Duodenal mucosa (tissue), 2 donors: ENCODE measurements at regions not wholly inside any gene's neighbourhood (a gene's known extent, or its start where the extent isn't known, plus 50 kb on each side); places are given as distances from the start of the nearest gene placed in this dataset.
"Not testable (repeated sequence)": the region's sequence is repeated elsewhere in the genome, so short reads cannot be mapped to it uniquely, and the experiment has no call there.

ENCODE experiments used
- H3K27ac ChIP-seq: one replicate; pipeline ENCODE4 v1.7.0; 2013; ENCODE audit warnings: low read depth, low read length
- H3K27me3 ChIP-seq, 2 donors: one replicate each; pipeline ENCODE4 v1.7.0; 2013; ENCODE audit warnings: low read length in 2 of 2, control low read depth in 1 of 2; ENCODE audit not compliant: insufficient read depth in 2 of 2, control insufficient read depth in 1 of 2
- H3K36me3 ChIP-seq, 2 donors: one replicate each; pipeline ENCODE4 v1.7.0; 2013; ENCODE audit warnings: low read length in 2 of 2, control low read depth in 1 of 2; ENCODE audit not compliant: insufficient read depth in 2 of 2, control insufficient read depth in 1 of 2
- H3K4me1 ChIP-seq, 2 donors: one replicate each; pipeline ENCODE4 v1.7.0; 2013; ENCODE audit warnings: low read length in 2 of 2, control low read depth in 1 of 2; ENCODE audit not compliant: insufficient read depth in 2 of 2, control insufficient read depth in 1 of 2
- H3K4me3 ChIP-seq, 2 donors: one replicate each; pipeline ENCODE4 v1.7.0; 2013; ENCODE audit warnings: low read length in 2 of 2, low read depth in 1 of 2
- H3K9ac ChIP-seq, 2 donors: one replicate each; pipeline ENCODE4 v1.7.0; 2013; ENCODE audit warnings: low read length in 2 of 2, low read depth in 1 of 2
- H3K9me3 ChIP-seq, 2 donors: one replicate each; pipeline ENCODE4 v1.7.0; 2013; ENCODE audit warnings: low read length in 2 of 2, control low read depth in 1 of 2; ENCODE audit not compliant: control insufficient read depth in 1 of 2

DNA sequence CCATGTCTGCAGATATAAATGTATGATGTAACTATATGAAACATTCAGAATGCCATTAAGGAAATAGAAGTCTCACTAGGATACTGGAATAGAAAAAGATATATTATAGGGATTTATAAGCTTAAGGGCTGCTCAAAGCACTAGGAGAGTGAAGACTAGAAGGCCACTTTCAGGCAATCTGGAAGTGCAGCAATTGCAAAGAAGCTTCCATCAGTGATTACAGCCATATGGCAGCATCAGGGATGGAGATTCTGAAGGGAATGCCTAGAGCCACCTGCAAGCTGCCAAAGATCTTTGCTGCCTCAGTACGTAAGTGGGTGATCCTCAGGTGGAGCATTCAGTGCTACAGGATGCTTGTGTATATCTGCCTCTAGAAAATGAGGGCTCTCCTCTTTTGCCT lies 796.2 kb upstream of the EPHA7 start:
- Histone ChIP-seq H3K36me3 (no peaks in the 10 kb centered on the region), H3K27me3 (no peaks in the 10 kb centered on the region), H3K27ac (no peak overlapping the region), H3K9ac (no peak overlapping the region), H3K4me1 (no peaks in the 10 kb centered on the region), H3K9me3 (no peaks in the 10 kb centered on the region), H3K4me3 (no peak overlapping the region)

DNA sequence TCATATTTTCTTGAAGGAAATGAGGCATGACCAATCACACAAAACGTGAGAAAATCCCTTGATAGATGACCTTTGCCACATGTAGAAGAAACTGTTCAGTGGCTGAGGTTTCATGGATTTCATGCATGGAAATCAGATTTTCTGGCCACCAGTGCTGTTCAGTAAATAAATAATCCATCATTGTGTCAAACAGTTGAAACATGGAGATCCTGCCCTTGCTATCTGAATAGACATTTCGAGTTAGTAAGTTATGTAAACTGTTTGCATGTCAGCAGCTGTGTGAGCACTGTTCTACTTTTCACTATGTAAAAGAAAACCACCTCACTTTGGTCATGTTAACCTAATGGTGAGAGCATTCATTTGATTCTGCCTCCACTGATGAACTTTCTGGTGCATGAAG lies 793.9 kb upstream of the EPHA7 start:
- H3K27me3 ChIP-seq, result no peaks in the 10 kb centered on the region
- H3K4me1 ChIP-seq, result no peaks in the 10 kb centered on the region
- no peaks in the 10 kb centered on the region for H3K9me3 ChIP-seq
- H3K9ac ChIP-seq, result no peak overlapping the region
- no peaks in the 10 kb centered on the region for H3K36me3 ChIP-seq
- H3K4me3 ChIP-seq, result no peak overlapping the region
- no peak overlapping the region for H3K27ac ChIP-seq

DNA sequence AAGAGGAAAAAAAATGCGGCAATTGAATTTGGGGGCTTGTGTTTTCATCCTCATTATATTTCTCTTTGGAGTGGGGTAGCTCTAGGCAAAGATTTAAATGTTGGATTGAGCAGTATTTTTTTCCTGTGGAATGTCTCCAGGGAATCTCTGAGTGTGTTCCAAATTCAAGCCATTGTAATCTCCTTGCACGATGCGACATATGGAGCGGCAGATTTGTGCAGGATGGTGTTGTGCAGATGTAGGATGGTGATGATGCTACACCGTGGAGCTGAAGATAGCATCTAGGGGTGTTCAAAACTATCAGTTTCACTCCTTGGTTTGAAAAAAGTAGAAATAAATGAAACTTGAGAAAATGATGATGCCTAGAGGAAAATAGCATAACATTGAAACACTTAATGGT lies 777.5 kb upstream of the EPHA7 start:
- H3K9ac ChIP-seq, result no peak overlapping the region
- no peaks in the 10 kb centered on the region for H3K27me3 ChIP-seq
- H3K27ac ChIP-seq, result no peak overlapping the region
- no peaks in the 10 kb centered on the region for H3K4me1 ChIP-seq
- no peaks in the 10 kb centered on the region for H3K9me3 ChIP-seq
- no peaks in the 10 kb centered on the region for H3K36me3 ChIP-seq
- no peak overlapping the region for H3K4me3 ChIP-seq

DNA sequence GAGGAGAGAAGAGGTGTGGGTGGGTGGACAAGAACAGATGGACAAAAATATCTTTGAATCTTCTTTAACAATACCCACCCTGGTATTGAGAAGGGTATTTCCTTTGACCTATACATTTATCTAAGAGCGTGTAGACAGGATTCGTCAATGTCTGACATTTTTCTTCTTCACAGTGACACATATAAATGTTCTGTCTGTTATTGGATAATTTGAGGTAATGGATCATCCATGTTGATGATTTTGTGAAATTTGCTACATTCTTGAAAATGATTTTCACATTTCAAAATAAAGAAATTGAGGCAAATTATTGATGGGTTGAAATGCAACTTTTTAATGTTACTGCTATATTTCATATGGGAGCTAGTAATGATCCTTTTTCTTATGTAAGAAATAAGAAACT lies 770.7 kb upstream of the EPHA7 start:
- Histone ChIP-seq H3K27me3 (no peaks in the 10 kb centered on the region), H3K9me3 (no peaks in the 10 kb centered on the region), H3K4me3 (no peak overlapping the region), H3K4me1 (no peaks in the 10 kb centered on the region), H3K9ac (no peak overlapping the region), H3K27ac (no peak overlapping the region), H3K36me3 (no peaks in the 10 kb centered on the region)

DNA sequence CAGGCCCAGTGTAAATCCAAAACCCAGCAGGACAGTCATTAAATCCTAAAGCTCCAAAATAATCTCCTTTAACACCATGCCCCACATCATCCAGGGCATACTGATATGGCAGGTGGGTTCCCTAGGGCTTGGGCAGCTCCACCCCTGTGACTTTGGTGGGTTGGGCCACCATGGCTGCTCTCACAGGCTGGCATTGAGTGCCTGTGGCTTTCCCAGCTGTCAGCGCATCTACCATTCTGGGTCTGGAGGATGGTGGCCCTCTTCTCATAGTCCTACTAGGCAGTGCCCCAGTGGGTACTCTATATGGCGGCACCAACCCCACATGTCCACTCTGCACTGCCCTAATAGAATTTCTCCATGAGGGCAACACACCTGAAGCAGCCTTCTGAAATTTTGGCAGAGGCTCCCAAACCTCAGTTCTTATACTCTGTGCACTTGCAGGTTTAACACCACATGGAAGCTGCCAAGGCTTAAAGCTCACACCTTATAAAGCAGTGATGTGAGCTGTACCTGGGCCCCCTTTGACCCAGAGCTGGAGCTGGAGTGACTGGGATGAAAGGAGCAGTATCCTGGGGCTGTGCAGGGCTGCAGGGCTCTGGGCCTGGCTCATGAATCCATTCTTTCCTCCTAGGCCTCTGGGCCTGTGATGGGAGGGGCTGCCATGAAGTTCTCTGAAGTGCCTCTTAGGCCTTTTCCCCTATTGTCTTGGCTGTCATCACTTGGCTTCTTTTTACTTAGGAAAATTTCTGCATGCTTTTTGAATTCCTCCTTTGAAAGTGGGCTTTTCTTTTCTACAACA lies 765.5 kb upstream of the EPHA7 start:
- no peaks in the 10 kb centered on the region for H3K4me1 ChIP-seq

DNA sequence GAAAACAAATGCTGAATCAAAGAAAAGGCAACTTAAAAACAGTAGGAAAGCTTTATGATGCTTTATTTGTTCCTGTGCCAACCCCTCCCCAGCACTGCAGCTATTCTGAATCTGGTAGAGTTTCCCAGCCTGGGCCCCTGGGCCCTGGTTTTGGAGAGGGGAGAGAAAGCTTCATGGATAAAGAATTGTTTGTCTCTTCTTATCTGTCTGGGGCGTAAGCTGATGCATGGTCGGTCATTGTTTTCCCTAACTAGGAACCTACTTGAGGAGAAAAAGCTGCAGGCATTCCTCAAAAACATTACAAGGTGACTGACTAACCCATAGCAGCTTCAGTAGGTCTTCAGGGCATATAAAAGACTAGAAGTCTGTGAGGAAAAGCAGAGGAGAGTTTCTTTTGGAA lies 758.1 kb upstream of the EPHA7 start:
- no peak overlapping the region for H3K4me3 ChIP-seq
- H3K9me3 ChIP-seq, result no peaks in the 10 kb centered on the region
- H3K27ac ChIP-seq, result no peak overlapping the region
- no peaks in the 10 kb centered on the region for H3K27me3 ChIP-seq
- no peak overlapping the region for H3K9ac ChIP-seq
- no peaks in the 10 kb centered on the region for H3K36me3 ChIP-seq
- H3K4me1 ChIP-seq, result no peaks in the 10 kb centered on the region

More for the DNA sequence above, 765.5 kb upstream of the EPHA7 start:
- Histone ChIP-seq H3K4me3 (no peak overlapping the region), H3K9ac (no peak overlapping the region), H3K27me3 (no peaks in the 10 kb centered on the region), H3K9me3 (no peaks in the 10 kb centered on the region), H3K27ac (no peak overlapping the region), H3K36me3 (no peaks in the 10 kb centered on the region)

DNA sequence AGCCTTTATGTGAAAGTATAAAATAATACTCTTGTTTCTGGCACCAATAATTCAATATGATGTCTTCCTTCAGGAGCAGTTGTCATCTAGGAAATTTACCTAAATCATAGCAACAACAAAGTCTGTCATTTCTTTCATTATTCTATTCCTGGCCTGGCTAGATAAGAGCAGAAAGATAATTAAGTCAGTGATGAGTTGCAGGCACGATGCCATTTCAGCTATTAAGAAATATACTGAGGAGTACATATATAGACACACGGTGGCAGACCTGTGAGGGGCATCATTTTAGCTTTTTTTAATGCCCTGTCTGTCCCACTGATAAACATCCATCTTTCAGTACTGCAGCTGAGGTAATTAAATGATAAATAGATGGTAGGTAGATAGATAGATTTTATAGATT lies 756.1 kb upstream of the EPHA7 start:
- Histone ChIP-seq H3K36me3 (no peaks in the 10 kb centered on the region), H3K4me1 (no peaks in the 10 kb centered on the region), H3K9me3 (no peaks in the 10 kb centered on the region), H3K27ac (no peak overlapping the region), H3K4me3 (no peak overlapping the region), H3K9ac (no peak overlapping the region), H3K27me3 (no peaks in the 10 kb centered on the region)

DNA sequence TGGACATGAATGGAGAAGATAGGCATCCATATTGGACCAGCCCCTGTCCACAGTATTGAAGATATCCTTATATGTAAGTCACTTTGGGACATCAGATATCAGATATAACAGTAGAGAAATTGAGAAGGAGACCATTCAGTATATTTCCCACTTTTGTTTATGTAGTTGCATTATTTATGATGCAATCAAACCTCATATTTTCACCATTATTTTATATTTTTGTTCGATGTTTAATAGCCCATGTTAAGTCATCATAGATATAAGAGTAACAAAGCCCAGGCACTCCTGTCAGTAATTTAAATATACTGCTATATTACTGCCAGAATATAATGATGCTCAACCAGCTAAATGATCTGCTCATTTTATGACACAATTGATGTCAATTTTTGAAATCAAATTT lies 744.5 kb upstream of the EPHA7 start:
- H3K27me3 ChIP-seq, result no peaks in the 10 kb centered on the region
- no peak overlapping the region for H3K4me3 ChIP-seq
- H3K36me3 ChIP-seq, result no peaks in the 10 kb centered on the region
- H3K9ac ChIP-seq, result no peak overlapping the region
- no peak overlapping the region for H3K27ac ChIP-seq
- no peaks in the 10 kb centered on the region for H3K4me1 ChIP-seq
- H3K9me3 ChIP-seq, result no peaks in the 10 kb centered on the region

DNA sequence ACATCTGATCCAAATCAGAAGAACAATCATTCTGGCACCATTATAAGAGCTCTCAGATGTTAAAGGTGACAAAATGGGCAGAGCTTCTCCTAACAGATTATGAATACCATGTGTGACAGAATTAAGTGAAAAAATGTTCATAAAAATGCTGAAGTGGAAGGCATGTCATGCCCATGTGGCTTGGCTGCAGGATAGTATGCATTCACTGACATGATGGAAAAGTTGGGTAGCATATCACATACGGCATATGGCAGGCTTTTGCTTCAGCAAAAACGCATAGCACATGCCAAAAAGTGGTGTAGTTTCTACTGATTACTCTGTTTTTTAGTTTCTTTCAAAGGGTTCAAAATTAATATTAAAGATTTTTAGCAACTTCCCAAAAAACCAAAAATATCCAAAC lies 731.5 kb upstream of the EPHA7 start:
- Histone ChIP-seq H3K27ac (no peak overlapping the region), H3K27me3 (no peaks in the 10 kb centered on the region), H3K9me3 (no peaks in the 10 kb centered on the region), H3K9ac (no peak overlapping the region), H3K36me3 (no peaks in the 10 kb centered on the region), H3K4me1 (no peaks in the 10 kb centered on the region), H3K4me3 (no peak overlapping the region)

DNA sequence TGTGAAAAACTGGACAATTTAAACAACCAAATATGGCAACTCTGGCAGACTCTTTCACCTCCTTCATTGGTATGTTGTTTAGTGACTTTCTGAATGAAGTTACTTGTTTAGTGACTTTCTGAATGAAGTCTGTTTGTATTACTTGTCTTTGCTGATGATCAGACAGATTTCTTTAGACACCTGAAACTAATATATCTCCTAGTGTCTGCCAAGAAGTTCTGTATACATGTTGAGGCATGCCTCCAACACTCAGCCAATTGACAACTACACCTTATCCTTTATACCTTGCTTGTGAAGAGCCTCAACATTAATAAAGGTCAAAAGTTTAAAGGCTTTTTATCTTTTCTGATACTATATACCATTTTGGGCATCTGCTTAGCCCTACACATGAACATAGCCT lies 725.4 kb upstream of the EPHA7 start:
- H3K27me3 ChIP-seq, result no peaks in the 10 kb centered on the region
- no peak overlapping the region for H3K9ac ChIP-seq
- no peak overlapping the region for H3K27ac ChIP-seq
- H3K4me1 ChIP-seq, result no peaks in the 10 kb centered on the region
- no peaks in the 10 kb centered on the region for H3K9me3 ChIP-seq
- no peak overlapping the region for H3K4me3 ChIP-seq
- no peaks in the 10 kb centered on the region for H3K36me3 ChIP-seq

DNA sequence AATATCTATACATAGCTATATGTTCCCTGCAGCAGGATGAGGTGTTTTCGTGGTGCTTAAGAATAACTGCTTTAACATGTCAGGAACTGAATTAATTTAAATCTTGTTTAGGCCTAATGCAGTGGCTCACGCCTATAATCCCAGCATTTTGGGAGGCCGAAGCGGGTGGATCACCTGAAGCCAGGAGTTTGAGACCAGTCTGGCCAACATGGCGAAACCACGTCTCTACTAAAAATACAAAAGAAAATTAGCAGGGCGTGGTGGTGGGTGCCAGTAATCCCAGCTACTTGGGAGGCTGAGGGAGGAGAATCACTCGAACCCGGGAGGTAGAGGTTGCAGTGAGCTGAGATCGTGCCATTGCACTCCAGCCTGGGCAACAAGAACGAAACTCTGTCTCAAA lies 717.8 kb upstream of the EPHA7 start:
- not testable (repeated sequence) for H3K4me3 ChIP-seq, H3K27ac ChIP-seq, H3K9ac ChIP-seq, H3K36me3 ChIP-seq, H3K4me1 ChIP-seq, H3K27me3 ChIP-seq, H3K9me3 ChIP-seq
